Body of pancreas (tissue), 4 donors: ENCODE measurements at regions not wholly inside any gene's neighbourhood (a gene's known extent, or its start where the extent isn't known, plus 50 kb on each side); places are given as distances from the start of the nearest gene placed in this dataset.
A peak's percentile ranks its signal among the peaks of the same experiment; 100 is the strongest.

ENCODE experiments used
- ATAC-seq: fragments of 150-250 bp; one replicate; pipeline ENCODE4 v1.9.1; 2016
- DNase-seq, 4 donors: peaks; one replicate each; pipeline ENCODE4 v3.0.0-alpha.2; 2019
- H3K27ac ChIP-seq, 4 donors: fragments of 200-600 bp; sonication (generic); 1 replicate in 3 of 4; 2 replicates in 1 of 4; pipeline versions ENCODE4 v1.5.1 to v1.6.1; 2016 to 2019; ENCODE audit warnings: mild to moderate bottlenecking in 1 of 4, mixed read lengths in 1 of 4, moderate library complexity in 1 of 4
- H3K27me3 ChIP-seq, 2 donors: fragments of 200-600 bp; sonication (generic); one replicate each; pipeline ENCODE4 v1.6.0; 2016; ENCODE audit warnings: mild to moderate bottlenecking in 1 of 2
- H3K36me3 ChIP-seq, 2 donors: fragments of 200-600 bp; sonication (generic); replicated peaks in 1 of 2; 2 replicates each; pipeline ENCODE4 v1.5.1; 2016; ENCODE audit warnings: low read depth in 2 of 2; ENCODE audit not compliant: insufficient read depth in 1 of 2
- H3K4me1 ChIP-seq: fragments of 200-600 bp; sonication (generic); one replicate; pipeline ENCODE4 v1.6.0; 2016
- H3K4me3 ChIP-seq, 2 donors: fragments of 200-600 bp; sonication (generic); 1 replicate in 1 of 2; 2 replicates in 1 of 2; pipeline ENCODE4 v1.5.1; 2016 to 2019
- H3K9me3 ChIP-seq, 3 donors: fragments of 200-600 bp; sonication (generic); 1 replicate in 2 of 3; 2 replicates in 1 of 3; pipeline ENCODE4 v1.5.1; 2016
- CTCF ChIP-seq, 7 experiments: fragments of 450-650 bp in 4 of 7; fragments of 200-600 bp in 3 of 7; sonication (generic) in 3 of 7; IDR thresholded peaks; one replicate each; pipeline ENCODE4 v1.5.1; 2016 to 2019; ENCODE audit warnings: antibody characterized with exemption in 7 of 7
- POLR2A ChIP-seq, 3 donors: fragments of 450-650 bp; IDR thresholded peaks; one replicate each; pipeline ENCODE4 v1.6.1; 2016; ENCODE audit warnings: antibody characterized with exemption in 3 of 3, mild to moderate bottlenecking in 2 of 3
- WGBS, 2 donors: methylation state at CpG; one replicate each; pipeline ENCODE4 v1.1.5; 2017; 5-methylcytosine and 5-hydroxymethylcytosine counted together
- intact Hi-C: fragments of 100-400 bp; cut with DNase I; formaldehyde crosslinking; loops from one replicate; pipeline ENCODE4 v1.15.1; 2023

DNA sequence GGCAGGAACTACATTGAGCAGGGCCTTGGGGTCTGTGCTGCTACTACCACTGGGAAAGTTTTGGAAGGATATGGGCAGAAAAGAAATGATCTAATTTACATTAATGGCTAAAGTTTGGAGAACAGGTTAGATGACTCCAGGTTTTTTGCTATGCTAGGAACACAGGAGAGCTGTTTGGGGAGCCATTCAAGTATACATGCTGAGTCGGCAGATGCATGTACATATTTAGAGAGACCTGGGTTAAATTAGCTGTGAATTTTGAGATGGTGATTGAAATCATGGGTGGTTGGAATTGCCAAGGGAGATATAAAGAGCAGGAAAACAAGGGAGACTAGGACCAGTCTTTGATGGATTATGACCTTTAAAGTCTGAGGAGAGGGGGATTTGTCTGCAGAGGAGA, 113.1 kb upstream of the BACH2 start:
- 73 to 89% methylated on average over 1 of the region's 1 CpG for WGBS, 2 donors
- ATAC-seq (no peak), DNase-seq (no peak)
- TF ChIP-seq POLR2A (IDR thresholded peaks at IDR 0.05), result no peak
- TF ChIP-seq CTCF (IDR thresholded peaks at IDR 0.05), result no peak
- H3K9me3 ChIP-seq, result no peaks in the 10 kb centered on the region
- H3K36me3 ChIP-seq, result no peaks in the 10 kb centered on the region
- H3K27me3 ChIP-seq, result no peaks in the 10 kb centered on the region
- intact Hi-C loops, result no loop called here
- no peak overlapping the region for H3K27ac ChIP-seq
- H3K4me3 ChIP-seq, result no peak overlapping the region
- peaks cover 5% of the 10 kb centered on the region for H3K4me1 ChIP-seq

DNA sequence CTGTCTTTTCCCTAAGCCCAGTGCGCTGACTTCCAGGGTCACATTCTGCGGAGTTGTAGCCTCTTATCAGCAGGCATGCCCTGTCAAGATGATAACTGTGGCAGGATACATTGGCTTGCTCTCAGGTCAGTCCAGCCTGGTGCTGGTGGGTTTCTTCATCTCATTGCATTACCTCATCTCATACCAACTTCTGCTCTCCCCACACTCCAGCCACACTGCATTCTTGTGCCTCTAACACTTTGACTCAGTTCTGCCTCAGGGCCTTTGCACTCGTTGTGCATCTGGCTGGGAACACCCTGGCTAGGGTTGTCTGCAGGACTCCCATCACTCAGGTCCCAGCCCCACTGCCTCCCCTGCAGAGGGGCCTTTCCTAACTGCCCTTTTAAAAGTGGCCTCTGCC, 110.3 kb upstream of the BACH2 start:
- 55 to 57% methylated on average over 3 of the region's 3 CpGs for WGBS, 2 donors
- no peak for DNase-seq
- H3K27me3 ChIP-seq, result no peaks in the 10 kb centered on the region
- no peak for ATAC-seq
- no peak overlapping the region for H3K27ac ChIP-seq
- TF ChIP-seq CTCF (IDR thresholded peaks at IDR 0.05) (no peak), POLR2A (IDR thresholded peaks at IDR 0.05) (no peak)
- no peak overlapping the region for H3K4me3 ChIP-seq
- no peaks in the 10 kb centered on the region for H3K9me3 ChIP-seq
- no peaks in the 10 kb centered on the region for H3K4me1 ChIP-seq
- H3K36me3 ChIP-seq, result no peaks in the 10 kb centered on the region
- intact Hi-C loops, result no loop called here

GRCh38 chr6:90406142-90406794, 109.6 kb upstream of the BACH2 start:
- H3K4me3 ChIP-seq, result no peak overlapping the region
- no peak overlapping the region for H3K27ac ChIP-seq
- ATAC-seq, result no peak
- H3K4me1 ChIP-seq, result no peaks in the 10 kb centered on the region
- WGBS, 2 donors, result 79 to 88% methylated on average over 5 to 6 of the region's 6 CpGs
- DNase-seq, result no peak
- no peaks in the 10 kb centered on the region for H3K27me3 ChIP-seq
- intact Hi-C loops, result no loop called here
- TF ChIP-seq POLR2A (IDR thresholded peaks at IDR 0.05) (no peak), CTCF (IDR thresholded peaks at IDR 0.05) (no peak)
- H3K9me3 ChIP-seq, result no peaks in the 10 kb centered on the region
- H3K36me3 ChIP-seq, result no peaks in the 10 kb centered on the region

DNA sequence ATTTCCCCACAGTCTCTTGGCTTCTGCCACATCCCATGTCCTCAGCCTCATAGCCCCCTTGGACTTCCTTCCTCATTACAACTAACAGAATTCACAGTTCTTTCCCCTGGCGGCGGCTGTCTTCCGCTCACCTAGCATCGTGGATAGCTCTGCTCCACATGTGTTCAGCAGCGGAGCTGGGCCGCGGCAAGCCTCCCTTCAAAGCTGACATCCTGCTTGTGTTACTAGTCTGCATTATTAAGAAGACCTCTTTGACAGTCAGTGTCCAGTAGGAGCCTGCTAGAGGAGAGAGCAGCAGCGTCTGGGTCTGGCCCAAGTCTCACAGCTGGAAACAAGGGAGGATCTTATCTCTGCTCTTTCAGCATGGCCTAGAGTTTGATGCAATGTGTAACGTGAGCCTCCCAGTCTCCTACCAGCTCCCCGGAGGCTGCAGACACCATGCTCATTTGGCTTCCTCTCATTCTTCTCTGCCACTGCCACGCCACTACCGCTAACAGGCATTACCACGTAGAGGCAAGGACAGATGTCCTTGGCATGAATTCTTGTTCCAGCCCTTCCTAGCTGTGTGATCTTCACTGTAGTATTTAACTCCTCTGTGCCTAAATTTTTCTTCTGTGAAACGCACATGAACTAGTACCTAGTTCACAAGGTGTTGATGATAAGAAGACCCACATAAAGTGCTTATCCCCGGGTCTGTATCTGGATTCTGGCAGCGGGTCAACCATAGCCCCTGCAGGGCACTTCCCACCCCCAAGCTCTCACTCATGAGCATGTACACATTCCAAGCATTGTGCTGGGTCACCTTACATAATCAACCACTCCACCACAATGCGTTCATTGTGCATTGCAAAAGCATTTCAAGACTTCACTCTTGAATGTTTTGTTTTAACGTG, 107.1 kb upstream of the BACH2 start:
- H3K9me3 ChIP-seq, result no peaks in the 10 kb centered on the region
- intact Hi-C loops, result no loop called here
- no peaks in the 10 kb centered on the region for H3K36me3 ChIP-seq
- H3K27ac ChIP-seq, result no peak overlapping the region
- no peaks in the 10 kb centered on the region for H3K27me3 ChIP-seq
- DNase-seq (peak in 1 of 4 donors; percentile 21), ATAC-seq (peak; percentile 45)
- 36 to 51% methylated on average over 18 of the region's 18 CpGs for WGBS, 2 donors
- H3K4me3 ChIP-seq, result no peak overlapping the region
- no peak for TF ChIP-seq POLR2A (IDR thresholded peaks at IDR 0.05)
- no peak for TF ChIP-seq CTCF (IDR thresholded peaks at IDR 0.05)
- H3K4me1 ChIP-seq, result no peaks in the 10 kb centered on the region
